HG02852 (cell line): ENCODE measurements at regions not wholly inside any gene's neighbourhood (a gene's known extent, or its start where the extent isn't known, plus 50 kb on each side); places are given as distances from the start of the nearest gene placed in this dataset.

ENCODE experiments used
- ATAC-seq: cut with Tn5 transposase; IDR thresholded peaks from one replicate; pipeline ENCODE4 v1.9.1; 2021; ENCODE audit warnings: mild to moderate bottlenecking, moderate library complexity; ENCODE audit not compliant: unreplicated experiment

DNA sequence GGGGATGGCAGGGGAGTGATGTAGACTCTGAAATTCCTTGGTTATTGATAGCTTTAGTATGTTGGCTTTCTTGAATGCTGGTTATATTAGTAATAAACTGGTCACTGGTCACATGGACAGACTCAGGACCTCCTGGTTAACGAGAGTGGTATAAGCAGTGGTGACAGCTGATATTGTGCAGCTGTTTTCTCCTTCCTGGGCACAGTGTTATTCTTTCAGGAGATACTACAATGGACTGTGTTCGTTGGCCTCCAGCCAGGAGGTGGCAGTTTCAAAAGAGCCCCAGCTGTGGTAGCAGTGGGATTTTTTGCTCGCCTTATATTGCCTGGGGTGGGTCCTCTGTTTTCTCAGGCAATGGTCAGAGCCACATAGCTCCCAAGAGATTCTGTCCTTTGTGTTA lies 181.6 kb upstream of the RBMS3 start:
- ATAC-seq = no peak

DNA sequence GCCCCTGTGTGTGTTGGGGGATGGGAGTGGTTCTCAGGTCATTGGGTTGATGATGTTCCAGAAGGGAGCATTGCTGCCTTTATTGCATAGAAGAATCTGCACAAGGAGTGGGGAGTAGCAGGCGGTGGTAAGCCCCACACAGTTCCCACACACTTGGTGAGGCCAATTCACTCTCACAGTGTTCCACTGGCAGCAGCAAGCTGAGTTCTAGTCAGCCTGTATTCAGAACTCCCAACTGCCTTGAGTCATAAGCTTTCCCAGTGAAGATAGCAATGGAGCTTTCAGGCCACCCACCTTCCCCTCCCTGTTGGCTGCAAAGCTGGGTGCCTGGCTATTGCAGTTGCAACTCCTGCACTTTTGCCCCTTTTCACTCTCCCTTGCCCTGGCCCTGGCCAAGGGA lies 181.1 kb upstream of the RBMS3 start:
- ATAC-seq = no peak

DNA sequence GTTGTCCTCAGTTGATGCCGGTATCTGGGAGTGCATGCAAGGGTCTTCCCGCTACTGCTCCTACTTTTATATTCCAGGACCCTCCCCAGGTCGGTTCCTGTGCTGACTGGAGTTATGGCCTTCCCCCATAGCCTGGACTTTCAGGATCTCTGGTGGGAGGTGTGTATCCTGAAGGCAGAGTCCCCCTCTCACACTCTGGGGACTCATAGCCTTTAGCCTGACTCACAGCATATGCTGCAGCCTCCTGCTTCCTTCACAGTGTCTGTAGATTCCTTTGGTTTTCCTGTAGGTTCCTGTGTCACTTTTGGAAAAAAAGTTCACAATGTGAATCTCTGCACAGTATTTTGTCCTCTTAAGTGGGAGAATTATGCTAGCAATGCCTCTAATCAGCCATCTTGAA lies 180.6 kb upstream of the RBMS3 start:
- ATAC-seq = no peak

DNA sequence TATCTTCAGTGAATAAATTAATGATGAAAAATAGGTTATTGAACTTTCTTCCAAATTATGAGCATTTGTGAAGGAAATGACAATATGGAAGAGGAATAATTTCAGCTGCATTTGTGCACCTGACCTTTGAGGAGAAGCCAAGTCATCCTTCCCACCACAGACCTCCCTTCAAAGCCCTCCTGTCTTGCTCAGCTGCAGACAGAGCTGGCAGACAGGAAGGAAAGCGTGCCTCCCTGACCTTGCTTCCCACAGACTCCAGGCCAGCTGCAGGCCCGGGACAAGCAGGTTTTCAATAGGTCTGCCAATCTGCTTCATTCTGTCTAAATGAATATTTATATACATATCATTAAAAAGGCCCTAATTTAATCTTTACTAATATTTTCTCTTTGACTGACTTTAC lies 152.9 kb upstream of the RBMS3 start:
- no peak for ATAC-seq

DNA sequence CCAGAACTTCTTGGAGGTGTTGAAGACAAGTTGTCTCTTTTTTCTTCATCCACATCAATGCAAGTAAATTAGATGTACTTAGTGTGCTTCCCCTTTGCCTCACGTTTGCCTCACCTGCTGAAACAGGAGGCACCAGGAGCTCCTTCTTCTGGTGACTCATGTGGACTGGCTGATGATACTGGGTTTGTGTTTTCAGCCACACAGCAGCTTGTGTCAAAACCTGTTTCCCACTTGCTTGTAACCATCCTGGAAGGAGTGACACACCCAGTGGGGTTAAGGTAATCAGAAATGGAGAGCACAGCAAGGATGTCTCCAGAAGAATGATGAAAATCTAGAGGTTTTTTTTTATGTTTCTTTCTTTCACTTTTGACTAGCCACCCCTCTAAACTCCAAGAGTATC lies 143.3 kb upstream of the RBMS3 start:
- no peak for ATAC-seq

DNA sequence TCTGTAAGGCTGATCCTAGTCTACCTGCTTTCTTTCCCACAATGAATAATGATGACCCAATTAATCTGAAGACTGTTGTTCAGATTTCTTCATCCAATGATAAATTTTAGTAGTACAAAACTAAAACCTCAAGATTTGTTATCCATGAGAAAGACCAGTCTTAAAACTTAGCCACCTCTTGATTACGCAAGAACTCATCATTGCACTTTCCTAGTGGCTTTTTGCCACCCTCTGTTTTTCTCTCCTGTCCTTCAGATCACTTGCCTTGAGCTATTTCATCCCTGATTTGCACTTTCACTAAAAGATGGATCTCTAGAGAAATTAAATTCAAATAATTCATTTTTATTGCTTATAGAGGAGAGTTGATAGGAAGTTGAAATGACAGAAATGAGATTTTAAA lies 142.7 kb upstream of the RBMS3 start:
- no peak for ATAC-seq

DNA sequence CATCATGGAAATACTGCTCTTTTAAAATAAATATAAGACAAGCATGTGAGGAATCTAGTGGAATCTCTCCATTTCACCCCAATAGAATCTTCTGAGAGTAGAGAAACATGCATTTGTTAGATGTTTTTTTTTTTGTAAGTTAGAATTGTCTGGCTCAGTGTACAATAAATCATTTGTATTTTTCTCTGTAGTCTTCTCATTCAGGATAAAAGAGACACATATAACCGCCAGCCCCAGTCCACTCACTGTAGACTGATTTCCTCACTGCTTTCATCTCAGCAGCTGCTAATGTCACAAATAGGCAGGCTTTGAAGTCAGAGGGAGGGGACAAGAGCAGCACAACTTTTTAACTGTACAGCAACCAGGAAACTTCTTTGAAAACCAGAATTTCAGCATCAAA lies 140.2 kb upstream of the RBMS3 start:
- ATAC-seq = no peak

DNA sequence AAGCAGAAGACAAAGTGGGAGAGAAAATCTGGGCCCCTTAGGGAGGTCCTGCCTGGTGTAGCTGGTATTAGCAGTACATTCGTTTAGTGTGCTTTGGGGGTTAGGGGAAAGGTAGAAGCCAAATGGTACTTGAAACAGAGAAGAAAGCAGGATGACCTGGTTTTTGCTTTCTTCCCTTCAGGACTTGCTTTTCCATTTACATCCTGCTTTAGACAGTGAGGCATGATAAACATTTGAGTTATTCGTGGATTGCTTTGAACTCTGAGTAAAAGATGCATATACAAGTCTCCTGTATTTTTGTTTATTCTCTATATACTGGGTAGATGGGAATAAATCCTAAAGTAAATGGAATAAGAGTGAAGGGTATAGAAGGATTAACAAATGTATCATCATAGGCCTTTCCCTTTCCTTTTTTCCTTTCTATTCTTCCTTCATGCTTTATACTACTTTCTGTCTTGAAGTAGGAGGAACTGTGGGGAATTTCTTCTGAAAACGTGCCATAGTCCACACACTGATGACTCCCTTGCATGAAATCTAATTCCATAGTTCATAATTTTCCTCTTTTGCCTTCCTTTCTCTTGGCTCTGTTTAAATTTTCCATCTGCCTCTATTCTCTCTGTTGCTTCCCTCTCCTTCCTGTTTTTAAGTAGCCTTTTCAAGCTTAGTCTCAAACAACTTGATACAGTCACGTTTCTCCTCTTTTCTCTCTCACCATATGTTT lies 139.5 kb upstream of the RBMS3 start:
- ATAC-seq = no peak

DNA sequence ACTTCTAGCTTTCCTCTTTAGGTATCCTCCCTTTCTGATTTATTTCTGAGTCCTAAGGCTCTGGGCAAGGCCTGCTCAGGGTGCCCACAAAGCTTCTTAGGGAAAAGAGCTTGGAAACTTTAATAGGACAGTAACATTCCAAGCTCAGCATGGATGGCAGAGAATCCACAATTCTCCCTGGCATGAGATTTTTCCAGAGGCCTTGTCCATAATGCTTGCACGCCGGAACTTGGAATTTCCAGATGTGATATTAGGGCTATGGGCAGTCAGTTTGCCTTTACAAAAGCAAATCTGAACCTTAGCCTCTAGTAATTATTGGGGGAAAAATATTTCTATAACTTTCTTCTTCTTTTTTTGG lies 139.0 kb upstream of the RBMS3 start:
- ATAC-seq = no peak

DNA sequence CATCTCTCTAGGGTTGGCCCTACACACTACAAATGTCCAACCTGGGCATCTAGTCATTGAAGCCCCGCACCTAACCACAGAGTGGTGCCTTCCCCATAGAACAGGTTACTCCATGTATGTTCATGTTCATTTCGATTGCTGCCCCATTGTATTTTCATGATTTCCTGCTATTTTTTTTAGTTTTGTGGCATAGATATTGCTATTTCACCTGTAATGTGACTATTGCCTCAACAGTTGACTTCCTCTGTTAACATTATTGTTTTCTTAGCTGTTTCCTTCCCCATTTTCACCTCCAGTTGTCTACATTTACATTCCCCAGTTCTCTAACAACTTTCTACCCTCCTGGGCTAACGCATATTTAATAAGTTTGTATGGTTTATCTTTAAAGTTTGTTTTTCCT lies 137.7 kb upstream of the RBMS3 start:
- ATAC-seq = no peak

DNA sequence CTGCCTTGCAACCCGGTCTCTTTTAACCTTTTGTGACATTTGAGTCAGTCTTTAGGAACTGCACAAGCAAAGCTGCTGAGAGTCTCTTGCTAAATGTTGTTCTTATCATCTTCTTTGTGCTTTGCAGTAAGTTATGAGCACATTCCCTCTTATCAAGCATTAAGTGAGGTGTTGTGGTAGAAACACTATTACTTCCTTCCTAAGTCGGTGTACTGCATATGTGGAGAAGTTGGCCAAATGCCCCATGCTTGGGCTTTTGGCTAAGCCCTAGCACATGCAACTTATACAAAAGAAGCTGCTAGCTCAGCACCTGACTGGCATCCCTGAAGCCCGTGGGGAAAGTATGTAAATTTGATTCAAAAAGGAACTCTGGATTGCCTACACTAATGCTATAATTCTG lies 136.5 kb upstream of the RBMS3 start:
- ATAC-seq = no peak

DNA sequence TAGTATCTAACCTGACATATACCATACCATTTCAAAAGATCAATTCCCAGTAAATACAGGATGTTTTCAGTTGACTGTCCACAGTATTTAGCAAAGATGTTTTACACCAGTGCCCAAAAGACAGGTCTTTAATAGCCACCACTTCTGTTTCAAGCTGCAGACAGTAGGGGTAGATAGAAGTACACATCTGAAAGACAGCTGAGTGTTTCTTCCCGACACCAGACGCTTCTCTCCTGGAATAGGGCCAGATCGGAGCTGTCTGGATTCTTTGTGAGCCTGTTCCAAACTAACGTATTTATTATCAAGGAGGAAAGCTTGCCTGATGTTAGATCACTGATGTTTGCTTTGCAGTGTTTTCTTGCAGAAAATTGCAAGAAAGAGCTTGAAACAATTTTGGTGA lies 136.1 kb upstream of the RBMS3 start:
- no peak for ATAC-seq

DNA sequence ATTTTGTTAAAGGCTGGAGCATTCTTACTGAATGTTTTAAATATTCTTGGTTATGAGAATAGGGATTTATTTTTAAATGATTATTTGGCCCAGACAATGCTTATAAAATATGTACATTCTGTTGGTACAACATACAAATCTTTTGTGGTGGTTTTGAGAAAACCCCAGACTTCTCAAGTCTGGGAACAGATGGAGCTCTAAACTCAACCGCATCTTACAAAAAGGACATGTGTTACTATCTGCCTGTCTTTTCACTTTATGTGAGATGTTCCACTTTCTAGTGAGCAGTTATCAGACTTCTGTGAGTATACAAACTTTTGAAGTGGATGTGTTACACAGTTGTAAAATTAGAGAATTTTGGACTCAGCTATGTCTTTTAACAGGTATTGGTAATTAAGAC lies 135.5 kb upstream of the RBMS3 start:
- no peak for ATAC-seq

DNA sequence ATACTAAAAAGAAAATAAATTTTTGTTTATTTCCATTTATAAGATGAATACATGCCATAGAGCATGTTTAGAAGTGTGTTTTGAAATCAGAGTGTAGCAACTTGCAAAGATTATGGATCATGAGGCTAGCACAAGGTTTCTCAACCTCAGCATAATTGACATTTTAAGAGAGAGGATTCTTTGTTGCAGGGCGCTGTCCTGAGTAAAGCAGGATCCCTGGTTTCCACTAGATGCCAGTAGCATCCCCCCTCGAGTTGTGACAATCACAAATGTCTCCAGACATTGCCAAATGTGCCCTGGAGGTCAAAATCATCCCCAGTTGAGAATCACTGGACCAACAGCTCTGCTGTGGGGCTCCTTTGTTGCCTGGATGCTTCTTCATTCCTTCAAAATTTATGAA lies 128.5 kb upstream of the RBMS3 start:
- no peak for ATAC-seq

DNA sequence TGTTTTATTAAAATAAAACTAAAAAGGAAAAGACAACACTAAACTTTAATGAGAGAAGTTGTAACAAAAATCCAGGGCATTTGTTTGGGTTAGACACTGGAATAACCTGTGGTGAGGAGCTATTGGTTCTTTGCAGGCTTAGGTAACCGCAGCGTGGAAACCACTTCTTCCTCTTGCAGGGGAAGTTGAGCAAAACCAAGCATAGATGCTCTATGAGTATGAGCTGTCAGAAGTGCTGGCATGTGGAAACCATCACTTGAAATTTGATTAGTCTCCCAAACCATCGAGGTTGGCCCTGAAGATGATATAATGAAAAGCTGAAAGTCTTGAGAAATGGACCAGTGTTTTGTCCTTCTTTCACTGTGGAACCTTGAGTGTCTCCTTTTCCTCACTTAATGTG lies 127.1 kb upstream of the RBMS3 start:
- peak; percentile 56 for ATAC-seq

DNA sequence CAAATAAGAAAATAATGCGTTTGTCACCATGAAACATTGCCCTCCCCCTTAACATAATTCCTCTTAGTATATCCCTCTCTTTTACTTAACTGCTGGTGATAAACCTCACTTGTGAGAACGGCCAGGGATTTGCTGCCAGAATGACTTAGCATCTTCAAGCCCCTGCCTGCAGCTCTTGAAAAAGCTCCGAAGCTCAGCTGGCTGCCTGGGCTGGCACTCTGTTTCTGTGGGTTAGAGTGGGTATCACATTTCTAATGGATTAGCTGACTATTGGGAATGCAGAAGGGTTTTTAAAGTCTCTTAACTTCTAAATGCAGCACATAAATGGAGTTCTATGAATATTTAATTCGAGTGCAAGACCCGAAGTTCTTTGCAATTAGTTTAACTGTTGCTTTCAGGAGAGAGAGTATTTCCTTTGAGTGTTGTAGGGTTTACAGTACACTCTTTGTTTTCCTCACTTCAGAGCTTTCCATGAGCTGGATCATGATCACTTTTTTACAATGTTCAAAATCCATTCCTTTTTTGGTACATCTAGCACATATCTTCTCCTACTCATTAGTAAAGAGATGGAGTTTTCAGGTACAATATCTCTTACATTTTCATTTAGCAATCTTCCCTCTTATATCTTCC lies 124.7 kb upstream of the RBMS3 start:
- no peak for ATAC-seq

DNA sequence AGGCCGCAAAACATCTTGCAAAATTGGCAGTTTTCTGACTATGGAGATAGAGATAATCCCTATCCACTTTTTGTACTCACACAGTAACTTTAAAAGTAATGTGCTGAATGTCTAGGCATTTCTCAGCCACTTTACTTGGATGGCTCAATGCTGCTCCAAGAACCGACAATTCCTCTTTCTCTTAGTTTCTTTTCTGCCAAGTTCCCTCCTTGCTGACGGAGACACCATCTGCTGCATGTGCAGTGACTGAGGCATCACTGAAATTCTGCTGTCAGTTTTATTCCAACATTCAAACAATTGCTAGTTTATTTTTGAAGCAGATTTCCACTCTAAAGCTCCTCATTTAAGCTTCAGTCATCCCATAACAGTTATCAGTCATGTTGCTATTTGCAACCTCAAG lies 116.0 kb upstream of the RBMS3 start:
- ATAC-seq = no peak

DNA sequence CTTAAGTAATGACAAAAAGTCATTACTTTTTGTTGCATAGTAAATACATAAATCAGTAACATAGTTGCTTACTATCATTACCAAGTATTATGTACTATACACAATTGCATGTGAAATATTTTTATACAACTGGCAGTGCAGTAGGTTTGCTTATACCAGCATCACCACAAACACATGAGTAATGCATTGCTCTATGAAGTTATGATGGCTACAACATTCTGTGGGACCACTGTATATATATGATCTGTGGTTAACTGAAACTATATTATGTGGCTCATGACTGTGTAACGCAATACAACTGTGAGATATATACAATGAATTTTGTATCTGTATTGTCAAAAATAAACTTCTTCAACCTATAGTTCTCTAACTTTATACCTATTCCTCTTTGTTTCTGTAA lies 113.7 kb upstream of the RBMS3 start:
- no peak for ATAC-seq

DNA sequence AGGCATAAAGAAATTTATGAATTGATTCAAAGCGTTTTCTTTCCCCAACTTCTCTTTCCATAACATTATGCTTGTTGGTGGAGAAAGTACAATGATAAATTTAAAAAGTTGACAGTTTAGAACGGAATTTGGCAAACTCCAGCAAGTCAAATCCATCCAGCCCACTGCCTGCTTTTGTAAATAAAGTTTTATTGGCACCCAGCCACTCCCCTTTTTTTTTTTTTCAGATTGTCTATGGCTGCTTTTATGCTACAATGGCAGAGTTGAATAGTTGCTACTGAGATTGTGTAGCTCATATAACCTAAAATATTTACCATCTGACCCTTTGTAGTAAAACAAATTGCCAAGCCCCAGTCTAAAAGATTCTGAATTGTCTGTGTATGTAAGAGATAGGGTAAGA lies 112.8 kb upstream of the RBMS3 start:
- ATAC-seq = no peak

DNA sequence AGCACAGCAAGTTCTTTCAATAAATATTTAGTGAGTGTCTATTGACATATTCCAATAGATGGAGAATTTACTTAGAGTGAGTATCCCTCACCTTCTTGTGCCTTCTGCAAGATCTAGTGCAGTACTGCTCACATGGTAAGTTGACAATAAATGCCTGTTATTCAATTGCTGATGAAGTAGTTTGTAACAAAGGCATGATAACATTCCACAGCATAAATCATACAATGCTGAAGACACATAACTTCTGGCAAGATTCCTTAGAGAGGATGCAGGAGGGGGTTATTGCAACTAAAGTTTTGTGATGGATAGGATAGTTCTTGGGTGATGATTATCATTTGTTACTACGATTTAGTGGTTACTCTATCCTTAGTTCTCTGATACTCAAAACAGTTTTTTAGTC lies 112.2 kb upstream of the RBMS3 start:
- ATAC-seq = no peak

DNA sequence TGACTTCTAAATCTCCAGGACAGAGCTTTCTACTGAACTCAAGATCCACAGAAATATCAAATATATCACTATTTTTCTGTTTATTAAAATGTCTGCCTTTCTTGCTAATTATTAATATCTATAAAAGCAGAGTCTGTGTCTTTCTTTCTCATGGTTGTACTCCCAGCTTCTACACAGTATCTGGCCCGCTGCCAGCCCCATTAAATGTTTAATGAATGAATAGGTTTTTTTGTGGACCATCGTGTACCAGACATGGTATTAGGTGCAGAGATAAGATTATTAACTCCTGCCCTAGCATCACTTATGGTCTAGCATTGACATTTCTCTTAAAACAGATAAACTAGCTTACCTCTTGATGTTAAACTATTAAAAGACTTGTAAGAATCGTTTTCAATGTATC lies 111.4 kb upstream of the RBMS3 start:
- no peak for ATAC-seq

DNA sequence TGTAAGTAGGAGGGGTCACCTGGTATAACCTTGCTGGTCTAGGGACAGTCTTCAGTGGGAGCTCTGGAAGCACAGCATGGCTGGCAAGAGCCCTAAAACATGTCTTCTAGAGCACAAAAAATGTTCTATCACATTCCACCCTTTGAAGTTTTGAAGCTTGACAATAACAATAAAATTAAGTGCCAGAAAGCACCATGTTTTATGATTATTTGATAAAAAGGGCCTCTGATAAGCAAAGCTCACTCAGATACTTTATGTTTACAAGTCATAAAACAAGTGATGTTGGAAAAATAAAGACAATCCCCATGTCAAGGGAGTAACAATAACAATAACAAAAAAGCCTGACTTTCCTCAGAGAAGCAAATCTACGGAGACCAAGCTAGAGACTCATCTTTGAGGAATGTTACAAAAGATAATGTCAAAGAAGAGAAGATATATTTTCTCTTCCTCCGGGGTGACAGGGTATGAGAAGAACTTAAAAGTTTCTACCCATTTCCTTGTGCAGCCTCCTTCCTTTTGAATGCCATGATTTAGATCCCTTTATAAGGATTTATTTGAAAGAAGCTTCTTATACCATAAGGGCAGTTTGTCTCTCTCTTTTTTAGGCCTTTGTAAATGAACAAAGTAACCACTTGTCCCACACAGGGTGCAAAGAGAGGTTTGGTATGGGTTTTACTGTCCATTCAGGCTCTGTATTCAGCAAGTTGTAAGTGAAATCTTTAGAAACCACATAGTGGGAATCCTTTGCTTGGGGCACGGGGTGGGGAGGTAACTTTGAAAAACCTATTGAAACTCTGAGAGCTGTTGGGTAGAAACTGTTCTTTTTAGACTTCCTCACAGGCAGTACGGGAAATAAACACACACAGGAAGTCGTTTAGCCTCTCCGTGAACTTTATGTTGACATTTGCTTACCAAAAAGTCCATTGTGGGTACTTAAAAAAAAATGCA lies 109.6 kb upstream of the RBMS3 start:
- peak; percentile 52 for ATAC-seq
